Hepatocyte (in vitro differentiated cells): ENCODE measurements at regions not wholly inside any gene's neighbourhood (a gene's known extent, or its start where the extent isn't known, plus 50 kb on each side); places are given as distances from the start of the nearest gene placed in this dataset.

ENCODE experiments used
- DNase-seq: peaks from one replicate; pipeline ENCODE4 v3.0.0-alpha.2; 2016; ENCODE audit warnings: low spot score
- H2AFZ ChIP-seq: fragments of 200-600 bp; sonication (generic); 2 replicates; pipeline ENCODE4 v1.6.0; 2016; ENCODE audit warnings: antibody characterized with exemption, mild to moderate bottlenecking
- H3K27ac ChIP-seq: fragments of 200-600 bp; sonication (generic); 2 replicates; pipeline ENCODE4 v1.5.1; 2016; ENCODE audit warnings: mild to moderate bottlenecking
- H3K27me3 ChIP-seq: fragments of 200-600 bp; sonication (generic); 2 replicates; pipeline ENCODE4 v1.6.1; 2016
- H3K36me3 ChIP-seq: fragments of 200-600 bp; sonication (generic); replicated peaks from 2 replicates; pipeline ENCODE4 v1.5.1; 2016; ENCODE audit warnings: low read depth; ENCODE audit not compliant: insufficient read depth
- H3K4me1 ChIP-seq: fragments of 200-600 bp; sonication (generic); 2 replicates; pipeline ENCODE4 v1.5.1; 2016; ENCODE audit warnings: mild to moderate bottlenecking, moderate library complexity; ENCODE audit not compliant: insufficient read depth
- H3K4me2 ChIP-seq: fragments of 200-600 bp; sonication (generic); 2 replicates; pipeline ENCODE4 v1.6.0; 2016
- H3K4me3 ChIP-seq: fragments of 200-600 bp; sonication (generic); 2 replicates; pipeline ENCODE4 v1.5.1; 2016; ENCODE audit warnings: mild to moderate bottlenecking
- H3K79me2 ChIP-seq: fragments of 200-600 bp; sonication (generic); 2 replicates; pipeline ENCODE4 v1.6.0; 2017; ENCODE audit warnings: mild to moderate bottlenecking
- H3K9me2 ChIP-seq: fragments of 200-600 bp; sonication (generic); replicated peaks from 2 replicates; pipeline ENCODE4 v1.6.0; 2017; ENCODE audit warnings: mild to moderate bottlenecking; ENCODE audit not compliant: insufficient read depth
- H3K9me3 ChIP-seq: fragments of 200-600 bp; sonication (generic); 2 replicates; pipeline ENCODE4 v1.5.1; 2016; ENCODE audit warnings: low read depth, mild to moderate bottlenecking
- H4K20me1 ChIP-seq: fragments of 200-600 bp; sonication (generic); 2 replicates; pipeline ENCODE4 v1.6.0; 2016; ENCODE audit warnings: mild to moderate bottlenecking; ENCODE audit not compliant: insufficient read depth, poor library complexity, severe bottlenecking
- EZH2 ChIP-seq: fragments of 200-600 bp; sonication (generic); IDR thresholded peaks from 2 replicates; pipeline ENCODE4 v1.6.1; 2016; ENCODE audit warnings: antibody characterized with exemption, mild to moderate bottlenecking, borderline replicate concordance
- EZH2phosphoT487 ChIP-seq: fragments of 200-600 bp; sonication (generic); IDR thresholded peaks from one replicate; pipeline ENCODE4 v1.6.1; 2018; ENCODE audit warnings: antibody characterized with exemption, mild to moderate bottlenecking, low read depth, moderate library complexity; ENCODE audit not compliant: unreplicated experiment, severe bottlenecking
- WGBS: methylation state at CpG from one replicate; pipeline ENCODE4 v1.1.6; 2016; ENCODE audit warnings: low lambda C conversion rate; ENCODE audit errors: missing lambda C conversion rate; 5-methylcytosine and 5-hydroxymethylcytosine counted together
- TF ChIP-seq, protein P1 (sequence below): fragments of 200-600 bp; sonication (generic); IDR thresholded peaks from 2 replicates; pipeline ENCODE4 v1.5.1; 2016; ENCODE audit warnings: antibody characterized with exemption, mild to moderate bottlenecking; ENCODE audit not compliant: poor library complexity

DNA sequence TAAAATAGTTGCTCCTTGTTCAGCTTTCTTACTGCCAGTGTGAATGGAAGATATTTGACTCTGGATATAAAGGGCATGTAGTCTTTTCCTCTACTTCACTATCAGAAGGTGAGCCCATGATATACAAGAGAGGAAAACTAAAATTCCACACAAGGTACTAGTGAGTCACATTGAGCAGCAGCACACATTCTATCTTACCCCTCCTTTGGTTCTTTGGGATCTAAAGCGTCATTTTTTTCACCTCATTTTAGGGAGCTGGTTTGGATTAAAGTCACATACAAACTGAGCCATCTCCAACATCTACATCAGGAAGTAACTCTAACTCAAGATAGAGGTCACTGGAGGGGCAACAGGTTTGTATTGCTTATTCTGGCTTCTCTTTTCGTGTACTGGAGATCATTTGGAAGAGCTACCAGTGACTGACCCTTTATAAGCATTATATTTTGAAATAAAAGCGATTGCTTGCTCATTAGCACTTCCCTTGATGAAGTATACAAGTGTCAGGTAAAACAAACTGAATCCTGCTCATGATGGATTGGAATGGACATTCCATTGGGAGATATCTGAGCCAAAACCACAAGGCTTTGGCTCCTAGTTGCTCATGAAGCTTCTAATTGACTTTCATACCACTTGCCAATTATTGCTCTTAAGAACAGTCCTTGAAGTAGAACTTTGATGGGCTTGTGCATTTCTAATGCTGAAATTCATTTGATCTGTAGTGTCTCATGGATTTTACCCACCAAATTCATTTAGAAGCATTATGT is 124.1 kb downstream of the SPCS3 start:
- no peak overlapping the region for H2AFZ ChIP-seq
- TF ChIP-seq, protein P1, sequence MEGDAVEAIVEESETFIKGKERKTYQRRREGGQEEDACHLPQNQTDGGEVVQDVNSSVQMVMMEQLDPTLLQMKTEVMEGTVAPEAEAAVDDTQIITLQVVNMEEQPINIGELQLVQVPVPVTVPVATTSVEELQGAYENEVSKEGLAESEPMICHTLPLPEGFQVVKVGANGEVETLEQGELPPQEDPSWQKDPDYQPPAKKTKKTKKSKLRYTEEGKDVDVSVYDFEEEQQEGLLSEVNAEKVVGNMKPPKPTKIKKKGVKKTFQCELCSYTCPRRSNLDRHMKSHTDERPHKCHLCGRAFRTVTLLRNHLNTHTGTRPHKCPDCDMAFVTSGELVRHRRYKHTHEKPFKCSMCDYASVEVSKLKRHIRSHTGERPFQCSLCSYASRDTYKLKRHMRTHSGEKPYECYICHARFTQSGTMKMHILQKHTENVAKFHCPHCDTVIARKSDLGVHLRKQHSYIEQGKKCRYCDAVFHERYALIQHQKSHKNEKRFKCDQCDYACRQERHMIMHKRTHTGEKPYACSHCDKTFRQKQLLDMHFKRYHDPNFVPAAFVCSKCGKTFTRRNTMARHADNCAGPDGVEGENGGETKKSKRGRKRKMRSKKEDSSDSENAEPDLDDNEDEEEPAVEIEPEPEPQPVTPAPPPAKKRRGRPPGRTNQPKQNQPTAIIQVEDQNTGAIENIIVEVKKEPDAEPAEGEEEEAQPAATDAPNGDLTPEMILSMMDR = no peak
- no peak for TF ChIP-seq EZH2
- WGBS = 74% methylated on average over 3 of the region's 3 CpGs

DNA sequence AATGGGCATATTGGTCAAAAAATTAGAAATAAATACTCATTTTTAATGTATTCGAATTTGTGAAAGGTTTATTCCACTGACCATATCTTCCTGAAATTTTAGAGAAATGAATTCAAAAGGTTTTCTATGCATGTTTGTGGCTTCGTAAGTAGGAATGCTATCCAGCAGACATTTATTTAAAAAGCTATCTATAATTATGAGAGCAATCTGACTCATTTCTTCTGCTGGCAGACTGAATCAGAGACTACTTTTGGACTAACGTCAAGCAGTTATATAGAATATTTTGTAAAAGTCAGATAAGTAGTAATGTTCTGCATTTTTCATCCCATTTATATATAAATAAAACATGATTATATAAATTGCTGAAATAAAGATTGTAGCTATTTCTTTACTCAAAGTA is 125.0 kb downstream of the SPCS3 start:
- Histone ChIP-seq H3K4me3 (no peak overlapping the region), H3K4me1 (no peaks in the 10 kb centered on the region), H3K27ac (no peak overlapping the region), H3K79me2 (no peaks in the 10 kb centered on the region), H4K20me1 (no peaks in the 10 kb centered on the region), H3K9me2 (no peaks in the 10 kb centered on the region), H3K27me3 (no peaks in the 10 kb centered on the region), H3K9me3 (no peaks in the 10 kb centered on the region), H2AFZ (no peak overlapping the region), H3K36me3 (no peaks in the 10 kb centered on the region), H3K4me2 (no peak overlapping the region)
- TF ChIP-seq, protein P1 = no peak
- TF ChIP-seq EZH2 (no peak), EZH2phosphoT487 (no peak)
- 83% methylated on average over 3 of the region's 3 CpGs for WGBS
- no peak for DNase-seq

More for the DNA sequence above, 124.1 kb downstream of the SPCS3 start:
- H3K27me3 ChIP-seq = no peaks in the 10 kb centered on the region
- no peak overlapping the region for H3K4me2 ChIP-seq
- no peaks in the 10 kb centered on the region for H3K4me1 ChIP-seq
- no peak overlapping the region for H3K4me3 ChIP-seq
- no peaks in the 10 kb centered on the region for H3K9me2 ChIP-seq
- H3K79me2 ChIP-seq = no peaks in the 10 kb centered on the region
- no peak for DNase-seq
- no peaks in the 10 kb centered on the region for H3K9me3 ChIP-seq
- H4K20me1 ChIP-seq = no peaks in the 10 kb centered on the region
- no peaks in the 10 kb centered on the region for H3K36me3 ChIP-seq
- no peak overlapping the region for H3K27ac ChIP-seq

DNA sequence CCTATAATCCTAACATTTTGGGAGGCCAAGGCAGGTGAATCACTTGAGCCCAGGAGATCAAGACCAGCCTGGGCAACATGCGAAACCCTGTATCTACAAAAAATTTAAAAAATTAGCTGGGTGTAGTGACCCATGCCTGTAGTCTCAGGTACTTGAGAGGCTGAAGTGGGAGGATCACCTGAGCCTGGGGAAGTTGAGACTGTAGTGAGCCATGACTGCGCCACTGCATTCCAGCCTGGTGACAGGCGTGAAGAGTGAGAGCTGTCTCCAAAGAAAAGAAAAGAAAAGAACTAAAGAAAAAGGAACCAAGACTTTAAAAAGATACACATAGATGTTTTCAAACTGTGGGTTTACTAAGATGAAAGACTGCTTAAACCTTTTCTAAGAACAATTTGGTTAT is 129.0 kb downstream of the SPCS3 start:
- Histone ChIP-seq H3K4me3 (no peak overlapping the region), H2AFZ (no peak overlapping the region), H3K4me1 (no peaks in the 10 kb centered on the region), H3K9me3 (no peaks in the 10 kb centered on the region), H3K27ac (no peak overlapping the region), H3K9me2 (no peaks in the 10 kb centered on the region), H3K4me2 (no peak overlapping the region), H4K20me1 (no peaks in the 10 kb centered on the region), H3K27me3 (no peaks in the 10 kb centered on the region), H3K79me2 (no peaks in the 10 kb centered on the region), H3K36me3 (no peaks in the 10 kb centered on the region)
- no peak for DNase-seq
- TF ChIP-seq, protein P1 = no peak
- no peak for TF ChIP-seq EZH2phosphoT487
- no peak for TF ChIP-seq EZH2
- WGBS = 94% methylated on average over 3 of the region's 3 CpGs
